Peyer's patch (tissue), 4 donors: ENCODE measurements at regions not wholly inside any gene's neighbourhood (a gene's known extent, or its start where the extent isn't known, plus 50 kb on each side); places are given as distances from the start of the nearest gene placed in this dataset.

ENCODE experiments used
- DNase-seq, 3 donors: peaks; one replicate each; pipeline ENCODE4 v3.0.0-alpha.2; 2017 to 2019
- H3K27ac ChIP-seq, 4 donors: fragments of 200-600 bp; sonication (generic); one replicate each; pipeline ENCODE4 v1.5.1; 2016 to 2019
- H3K27me3 ChIP-seq, 2 donors: fragments of 200-600 bp; sonication (generic); one replicate each; pipeline ENCODE4 v1.5.1; 2019
- H3K36me3 ChIP-seq, 3 donors: fragments of 200-600 bp; sonication (generic); one replicate each; pipeline ENCODE4 v1.5.1; 2016 to 2019
- H3K4me1 ChIP-seq, 4 donors: fragments of 200-600 bp; sonication (generic); one replicate each; pipeline ENCODE4 v1.5.1; 2016 to 2019
- H3K4me3 ChIP-seq, 4 donors: fragments of 200-600 bp; sonication (generic); 1 replicate in 3 of 4; 2 replicates in 1 of 4; pipeline ENCODE4 v1.5.1; 2016 to 2019; ENCODE audit warnings: mild to moderate bottlenecking in 1 of 4
- H3K9me3 ChIP-seq, 4 donors: fragments of 200-600 bp; sonication (generic); one replicate each; pipeline ENCODE4 v1.5.1; 2016 to 2019; ENCODE audit warnings: mild to moderate bottlenecking in 1 of 4
- POLR2A ChIP-seq, 2 donors: fragments of 450-650 bp; IDR thresholded peaks; one replicate each; pipeline ENCODE4 v1.5.1; 2017; ENCODE audit warnings: antibody characterized with exemption in 2 of 2, mild to moderate bottlenecking in 2 of 2, moderate library complexity in 2 of 2
- TF ChIP-seq, protein P1 (sequence below), 6 experiments: fragments of 450-650 bp in 4 of 6; fragments of 200-600 bp in 2 of 6; sonication (generic) in 1 of 6; IDR thresholded peaks; one replicate each; pipeline ENCODE4 v1.5.1; 2017 to 2019; ENCODE audit warnings: antibody characterized with exemption in 6 of 6, mild to moderate bottlenecking in 3 of 6, moderate library complexity in 1 of 6

DNA sequence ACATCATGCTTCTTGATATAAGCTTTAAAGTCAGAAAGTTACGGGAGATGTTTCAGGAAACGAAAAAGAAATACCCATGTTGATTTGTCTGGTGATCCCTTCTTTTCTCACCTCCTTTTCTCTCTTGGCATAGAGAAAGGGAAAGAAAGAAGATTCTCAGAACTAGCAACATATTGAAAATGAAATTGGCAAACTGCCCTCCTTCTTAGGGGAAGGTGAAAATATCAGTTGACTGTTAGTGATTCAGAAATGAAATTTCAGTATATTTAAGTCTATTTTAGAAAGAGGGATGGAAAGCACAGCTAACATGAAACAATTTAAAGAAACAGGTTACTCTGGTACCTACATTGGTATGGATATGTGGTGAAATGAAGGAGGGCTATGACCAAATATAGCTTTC lies 918.1 kb downstream of the METTL15 start:
- TF ChIP-seq POLR2A (IDR thresholded peaks at IDR 0.05), result no peak
- TF ChIP-seq, protein P1, sequence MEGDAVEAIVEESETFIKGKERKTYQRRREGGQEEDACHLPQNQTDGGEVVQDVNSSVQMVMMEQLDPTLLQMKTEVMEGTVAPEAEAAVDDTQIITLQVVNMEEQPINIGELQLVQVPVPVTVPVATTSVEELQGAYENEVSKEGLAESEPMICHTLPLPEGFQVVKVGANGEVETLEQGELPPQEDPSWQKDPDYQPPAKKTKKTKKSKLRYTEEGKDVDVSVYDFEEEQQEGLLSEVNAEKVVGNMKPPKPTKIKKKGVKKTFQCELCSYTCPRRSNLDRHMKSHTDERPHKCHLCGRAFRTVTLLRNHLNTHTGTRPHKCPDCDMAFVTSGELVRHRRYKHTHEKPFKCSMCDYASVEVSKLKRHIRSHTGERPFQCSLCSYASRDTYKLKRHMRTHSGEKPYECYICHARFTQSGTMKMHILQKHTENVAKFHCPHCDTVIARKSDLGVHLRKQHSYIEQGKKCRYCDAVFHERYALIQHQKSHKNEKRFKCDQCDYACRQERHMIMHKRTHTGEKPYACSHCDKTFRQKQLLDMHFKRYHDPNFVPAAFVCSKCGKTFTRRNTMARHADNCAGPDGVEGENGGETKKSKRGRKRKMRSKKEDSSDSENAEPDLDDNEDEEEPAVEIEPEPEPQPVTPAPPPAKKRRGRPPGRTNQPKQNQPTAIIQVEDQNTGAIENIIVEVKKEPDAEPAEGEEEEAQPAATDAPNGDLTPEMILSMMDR (IDR thresholded peaks at IDR 0.05), result no peak
- no peaks in the 10 kb centered on the region for H3K4me1 ChIP-seq
- H3K9me3 ChIP-seq, result no peaks in the 10 kb centered on the region
- H3K27ac ChIP-seq, result no peak overlapping the region
- H3K4me3 ChIP-seq, result no peak overlapping the region
- DNase-seq, result no peak
- H3K36me3 ChIP-seq, result no peaks in the 10 kb centered on the region
- no peaks in the 10 kb centered on the region for H3K27me3 ChIP-seq

DNA sequence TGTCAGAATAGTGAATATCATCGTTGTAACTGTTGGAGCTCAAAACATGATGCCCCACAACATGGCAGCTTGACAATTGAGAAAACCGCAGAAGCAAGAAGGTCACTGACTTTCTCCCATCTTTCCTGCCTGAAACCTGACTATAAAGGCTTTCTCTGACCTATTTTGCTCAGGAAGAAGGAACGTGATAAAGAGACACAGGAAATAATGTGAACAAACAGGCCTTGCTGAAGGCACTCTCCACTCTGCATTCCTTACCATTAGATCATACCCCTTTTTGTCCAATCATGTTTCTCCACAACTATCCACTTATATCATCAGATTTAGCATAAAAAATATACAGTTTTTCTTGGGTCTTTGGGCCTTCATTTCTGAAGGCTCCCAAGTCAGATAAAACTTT lies 916.8 kb downstream of the METTL15 start:
- no peaks in the 10 kb centered on the region for H3K27me3 ChIP-seq
- no peak overlapping the region for H3K4me3 ChIP-seq
- H3K4me1 ChIP-seq, result no peaks in the 10 kb centered on the region
- TF ChIP-seq, protein P1 (IDR thresholded peaks at IDR 0.05), result no peak
- no peak for TF ChIP-seq POLR2A (IDR thresholded peaks at IDR 0.05)
- DNase-seq, result no peak
- H3K9me3 ChIP-seq, result no peaks in the 10 kb centered on the region
- no peaks in the 10 kb centered on the region for H3K36me3 ChIP-seq
- no peak overlapping the region for H3K27ac ChIP-seq

DNA sequence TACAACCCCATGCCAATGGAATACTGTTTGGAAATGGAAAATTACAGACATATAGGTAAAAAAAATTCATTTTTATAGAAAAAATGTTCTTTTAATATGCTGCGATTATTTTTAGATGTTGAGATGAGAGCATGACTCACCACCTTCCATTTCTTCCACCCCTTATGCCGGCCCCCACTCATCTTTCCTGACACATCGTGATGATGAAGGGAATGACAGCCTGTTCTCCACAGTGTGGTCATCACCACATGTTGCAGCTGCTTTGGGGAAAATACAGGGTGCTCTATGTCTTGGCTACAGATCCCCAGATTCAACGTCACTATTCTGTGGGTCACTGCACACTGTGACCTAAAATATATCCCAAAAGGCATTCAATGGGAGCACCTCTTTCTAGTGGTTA lies 916.2 kb downstream of the METTL15 start:
- DNase-seq, result peak in 1 of 3 donors; percentile 1
- H3K9me3 ChIP-seq, result no peaks in the 10 kb centered on the region
- no peaks in the 10 kb centered on the region for H3K36me3 ChIP-seq
- no peak overlapping the region for H3K27ac ChIP-seq
- no peaks in the 10 kb centered on the region for H3K4me1 ChIP-seq
- TF ChIP-seq POLR2A (IDR thresholded peaks at IDR 0.05), result no peak
- TF ChIP-seq, protein P1 (IDR thresholded peaks at IDR 0.05), result no peak
- no peaks in the 10 kb centered on the region for H3K27me3 ChIP-seq
- H3K4me3 ChIP-seq, result no peak overlapping the region

DNA sequence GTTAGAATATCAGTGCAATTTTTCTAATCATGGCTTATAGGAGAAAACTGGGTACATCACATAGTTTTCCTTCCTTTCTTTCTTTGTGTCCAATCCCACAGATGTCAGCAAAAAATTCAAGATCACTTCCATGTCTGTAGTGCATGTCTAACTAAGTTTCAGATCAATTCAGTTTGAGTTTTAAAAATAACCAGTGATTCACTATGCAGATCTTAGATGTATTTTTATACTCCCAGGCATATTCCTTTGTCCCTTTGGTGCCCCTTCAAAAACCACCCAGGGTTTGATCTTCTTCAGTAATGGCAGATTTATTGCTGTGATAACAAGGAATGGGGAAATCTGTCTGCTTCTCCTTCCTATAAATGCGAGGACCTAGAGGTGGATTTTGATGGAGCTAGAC lies 915.6 kb downstream of the METTL15 start:
- no peak for TF ChIP-seq POLR2A (IDR thresholded peaks at IDR 0.05)
- TF ChIP-seq, protein P1 (IDR thresholded peaks at IDR 0.05), result no peak
- Histone ChIP-seq H3K27ac (no peak overlapping the region), H3K9me3 (no peaks in the 10 kb centered on the region), H3K4me1 (no peaks in the 10 kb centered on the region), H3K36me3 (no peaks in the 10 kb centered on the region), H3K4me3 (no peak overlapping the region), H3K27me3 (no peaks in the 10 kb centered on the region)
- DNase-seq, result no peak

DNA sequence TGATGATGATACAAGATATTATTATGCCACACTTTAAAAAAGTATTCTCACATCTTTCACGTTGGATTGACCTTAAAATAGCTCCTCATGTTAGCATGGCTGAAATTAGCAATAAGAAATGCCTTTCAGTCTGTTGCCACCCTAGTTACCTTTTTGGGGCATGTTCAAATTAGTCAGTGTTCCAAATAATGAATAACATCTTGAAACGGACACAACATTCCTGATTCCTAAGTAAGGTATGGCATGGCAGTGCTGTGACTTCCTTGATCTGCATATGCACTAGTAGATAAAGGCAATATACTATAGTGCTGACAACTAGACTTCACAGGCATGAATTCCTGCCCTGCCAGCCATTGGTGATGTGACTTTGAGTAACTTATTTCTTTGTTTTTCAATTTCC lies 914.5 kb downstream of the METTL15 start:
- Histone ChIP-seq H3K9me3 (no peaks in the 10 kb centered on the region), H3K4me3 (no peak overlapping the region), H3K4me1 (no peaks in the 10 kb centered on the region), H3K36me3 (no peaks in the 10 kb centered on the region), H3K27me3 (no peaks in the 10 kb centered on the region), H3K27ac (no peak overlapping the region)
- DNase-seq, result no peak
- TF ChIP-seq POLR2A (IDR thresholded peaks at IDR 0.05), result no peak
- TF ChIP-seq, protein P1 (IDR thresholded peaks at IDR 0.05), result no peak
